Stimulated activated CD8-positive, alpha-beta memory T cell treated with anti-CD3 and anti-CD28 coated beads, Interleukin-15, amount 100 ng/mL, for 24 hours (primary cell): ENCODE measurements at regions not wholly inside any gene's neighbourhood (a gene's known extent, or its start where the extent isn't known, plus 50 kb on each side); places are given as distances from the start of the nearest gene placed in this dataset.

Experiments
- DNase-seq: peaks from one replicate; pipeline ENCODE4 v3.0.0-alpha.2; 2020; ENCODE audit warnings: low read depth

DNA sequence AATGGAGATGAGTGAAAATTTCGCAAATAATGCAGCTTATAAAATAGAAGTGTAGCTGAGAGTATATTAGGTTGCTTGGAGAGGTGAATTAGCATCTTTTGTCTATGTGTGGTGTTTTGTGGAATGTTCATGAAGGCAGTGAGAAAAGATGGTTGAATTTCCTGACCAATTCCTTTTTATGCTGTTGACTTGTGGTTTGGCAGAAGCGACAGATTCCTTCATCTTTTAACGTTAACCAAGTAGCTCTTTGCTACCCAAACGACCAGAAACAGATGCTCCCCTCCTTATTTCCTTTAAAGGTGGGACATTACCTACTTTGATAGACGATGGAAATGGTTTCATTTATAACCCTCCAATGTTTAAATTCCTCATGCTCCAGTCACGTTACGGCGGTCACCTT is 390.5 kb downstream of the QKI start:
- DNase-seq, result no peak

DNA sequence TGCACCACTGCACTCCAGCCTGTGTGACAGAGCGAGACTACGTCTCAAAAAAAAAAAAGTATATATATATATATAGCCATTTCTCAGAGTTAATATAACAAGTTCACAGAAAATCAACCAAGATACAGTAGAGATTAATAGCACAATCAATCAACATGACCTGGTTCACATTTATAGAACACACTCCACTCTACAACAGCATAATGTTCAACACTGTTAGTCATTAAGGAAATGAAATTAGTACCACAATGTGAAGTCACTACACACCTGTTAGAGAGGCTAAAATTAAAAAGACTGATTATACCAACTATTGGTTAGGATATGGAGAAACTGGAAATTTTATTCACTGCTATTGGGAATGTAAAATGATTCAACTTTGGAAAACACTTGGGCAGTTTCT is 387.7 kb downstream of the QKI start:
- no peak for DNase-seq

DNA sequence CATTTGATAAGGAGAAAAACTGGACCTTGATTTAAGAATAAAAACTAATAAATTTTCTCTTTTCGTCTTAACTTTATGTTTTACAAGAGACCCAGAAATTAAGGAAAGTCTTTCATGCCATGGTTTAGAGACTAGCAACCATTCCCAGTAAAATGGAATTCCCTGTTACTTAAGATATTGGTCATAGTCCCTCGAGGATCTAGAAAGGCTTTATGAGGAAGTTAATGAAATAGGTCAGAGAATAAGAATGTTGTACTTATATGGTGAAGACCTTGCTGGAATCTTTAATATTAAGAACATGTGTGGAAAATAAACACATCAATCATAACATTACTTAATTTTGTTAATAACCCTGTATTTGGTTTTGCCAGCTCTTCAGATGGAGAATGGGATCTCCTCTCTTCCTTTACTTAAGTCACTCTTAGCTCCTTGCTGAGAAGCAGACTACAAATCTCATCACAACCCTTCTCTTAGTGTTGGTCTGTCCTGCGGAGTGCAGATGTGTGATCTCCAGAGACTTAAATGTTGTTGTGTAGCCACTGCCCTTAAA is 382.9 kb downstream of the QKI start:
- DNase-seq, result no peak

DNA sequence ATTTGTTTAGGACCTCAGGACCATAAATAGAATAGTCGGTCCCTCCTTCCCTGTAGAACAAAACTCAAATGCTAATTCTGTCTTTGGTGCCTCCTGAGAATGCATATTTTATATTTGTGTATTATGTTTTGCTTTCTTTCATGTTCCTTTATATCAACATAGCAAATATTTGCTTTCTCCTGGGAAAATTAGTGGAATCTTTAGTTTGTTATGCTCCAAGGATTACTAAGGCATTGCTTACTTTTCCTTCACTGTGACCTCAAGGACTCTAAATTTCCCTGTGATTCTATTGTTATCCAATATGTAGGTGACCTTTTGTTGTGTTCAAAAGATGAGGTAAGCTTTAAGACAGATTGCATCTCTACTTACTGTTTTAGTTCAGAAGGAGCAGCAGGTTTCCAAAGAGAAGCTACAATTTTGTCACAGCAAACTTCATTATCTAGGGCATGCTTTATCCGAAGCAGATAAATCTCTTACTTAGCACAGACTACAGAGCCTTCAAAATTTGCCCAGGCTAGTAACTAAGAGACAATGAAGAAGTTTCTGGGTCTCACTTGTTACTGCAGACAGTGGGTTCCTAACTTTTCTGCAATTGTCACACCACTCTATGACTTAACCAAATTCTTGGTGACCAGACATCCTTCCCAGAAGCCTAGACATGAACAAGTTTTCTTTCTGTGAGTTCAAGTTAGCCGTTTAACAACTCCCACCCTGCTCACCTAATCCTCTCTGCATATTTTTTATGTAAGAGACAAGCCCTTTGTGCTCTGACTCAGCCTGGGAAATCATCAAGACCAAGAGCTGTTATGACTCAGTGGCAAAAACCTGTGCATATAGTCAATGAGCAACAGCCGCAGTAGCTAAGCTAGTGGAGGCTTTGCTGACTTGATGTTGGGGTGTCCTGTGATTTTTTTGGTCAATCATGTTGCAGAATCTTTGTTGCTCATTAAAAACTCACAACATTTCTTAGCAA is 378.8 kb downstream of the QKI start:
- DNase-seq, result no peak

DNA sequence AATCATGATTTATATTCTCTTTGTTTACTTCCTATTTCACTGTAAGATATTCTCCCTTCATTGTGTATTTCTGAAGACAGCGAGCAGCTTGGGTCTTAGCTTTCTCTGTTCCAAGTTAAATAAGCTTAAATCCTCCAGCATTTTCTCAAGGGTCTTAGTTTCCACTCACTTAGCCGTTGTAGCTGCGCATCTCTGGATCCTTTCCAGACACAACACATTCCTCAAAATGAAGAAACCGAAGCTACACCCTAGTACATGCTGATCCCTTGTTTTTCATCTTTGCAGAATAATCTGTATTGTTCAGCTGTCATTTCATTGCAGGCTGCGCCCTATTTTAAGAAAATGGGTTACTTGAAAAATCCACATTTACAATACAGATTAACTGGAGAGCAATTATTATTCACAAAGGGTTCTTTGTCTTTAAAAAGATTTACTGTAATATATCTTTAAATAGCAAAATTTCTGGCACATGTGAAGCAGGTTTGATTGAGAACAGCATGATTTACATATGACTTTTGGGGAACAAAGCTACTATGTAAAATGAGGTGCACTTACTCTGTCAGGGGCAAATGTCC is 375.8 kb downstream of the QKI start:
- DNase-seq, result no peak

DNA sequence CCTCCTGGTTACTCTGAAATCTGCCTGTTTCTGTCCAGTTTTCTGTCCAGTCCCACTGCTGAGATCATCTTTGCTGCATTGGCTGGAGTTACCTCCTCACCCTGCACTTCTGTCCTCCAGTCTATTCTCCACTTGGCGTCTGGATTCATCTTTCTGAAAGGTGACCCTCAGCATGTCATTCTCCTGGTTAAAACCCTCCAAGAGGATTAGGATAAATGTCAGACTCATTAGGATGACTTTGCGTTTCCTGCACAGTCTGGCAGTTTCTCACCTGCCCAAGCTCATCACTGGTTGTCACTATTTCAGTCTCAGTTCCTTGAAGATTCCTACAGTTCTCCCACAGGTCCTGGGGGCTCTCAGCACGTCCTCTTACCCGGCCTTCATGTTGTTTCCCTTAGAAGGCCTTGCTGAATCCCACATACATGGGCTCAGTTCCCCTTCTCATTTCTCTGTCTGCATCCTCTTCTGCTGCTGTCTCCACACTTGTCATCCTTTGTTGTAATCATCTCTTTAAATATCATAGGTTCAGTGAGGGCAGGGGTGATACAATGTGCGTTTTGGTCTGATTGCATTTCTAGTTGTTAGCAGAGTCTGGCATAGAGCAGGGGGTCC is 374.8 kb downstream of the QKI start:
- DNase-seq, result no peak

DNA sequence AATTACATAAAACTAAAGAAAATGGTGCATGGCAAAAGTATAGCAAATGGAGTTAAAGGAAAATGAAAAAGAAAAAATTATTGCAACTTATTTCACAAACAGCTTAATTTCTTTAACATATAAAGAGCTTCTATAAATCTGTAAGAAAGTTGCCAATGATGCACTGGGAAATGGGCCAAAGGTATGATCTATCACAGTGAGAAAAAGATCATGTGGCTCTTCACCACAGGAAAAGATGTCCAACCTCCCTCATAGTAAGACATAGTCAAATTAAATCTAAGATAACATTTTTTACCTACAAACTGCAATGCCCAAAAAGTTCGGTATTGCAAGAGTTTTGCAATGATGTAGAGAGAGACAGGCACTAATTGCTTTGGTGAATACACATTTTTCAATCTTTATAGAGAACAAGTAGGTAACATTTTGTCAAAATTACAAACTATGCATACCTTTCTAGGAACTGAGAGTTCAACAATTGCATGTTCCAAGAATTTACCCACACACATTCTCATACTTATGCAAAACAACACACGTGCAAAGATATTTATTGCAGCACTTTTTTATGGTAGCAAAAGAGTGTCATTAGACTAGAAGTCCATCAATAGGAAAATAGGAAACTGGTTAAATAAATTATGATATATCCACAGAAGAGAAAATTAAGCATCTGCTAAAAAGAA is 372.6 kb downstream of the QKI start:
- DNase-seq, result no peak

DNA sequence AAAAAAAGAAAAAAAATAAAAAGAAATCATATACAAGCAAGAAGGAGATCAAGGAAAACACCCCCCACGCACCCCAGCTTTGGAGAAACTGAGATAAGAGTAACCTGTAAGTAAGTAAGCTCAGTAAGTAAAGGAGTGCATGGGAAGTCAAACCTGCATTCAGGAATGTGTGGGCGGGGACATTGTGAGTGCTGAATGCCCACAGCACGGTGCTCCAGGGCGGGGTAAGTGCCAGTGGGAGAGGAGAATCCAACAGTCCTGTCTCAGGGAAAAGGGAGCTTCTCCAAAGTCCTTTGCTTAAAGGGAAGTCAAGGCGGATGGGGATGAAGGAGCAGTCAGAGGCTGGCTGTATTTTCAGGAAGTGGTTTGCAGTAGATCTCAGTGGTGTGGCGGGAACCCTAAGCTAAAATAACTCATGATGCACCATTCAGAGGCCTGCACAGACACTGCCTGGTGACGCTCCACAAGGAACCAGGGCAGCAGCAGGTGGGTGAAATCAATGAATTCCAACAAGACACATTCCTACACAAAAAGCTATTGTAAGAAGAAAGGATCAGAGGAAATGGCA is 368.0 kb downstream of the QKI start:
- DNase-seq, result no peak

DNA sequence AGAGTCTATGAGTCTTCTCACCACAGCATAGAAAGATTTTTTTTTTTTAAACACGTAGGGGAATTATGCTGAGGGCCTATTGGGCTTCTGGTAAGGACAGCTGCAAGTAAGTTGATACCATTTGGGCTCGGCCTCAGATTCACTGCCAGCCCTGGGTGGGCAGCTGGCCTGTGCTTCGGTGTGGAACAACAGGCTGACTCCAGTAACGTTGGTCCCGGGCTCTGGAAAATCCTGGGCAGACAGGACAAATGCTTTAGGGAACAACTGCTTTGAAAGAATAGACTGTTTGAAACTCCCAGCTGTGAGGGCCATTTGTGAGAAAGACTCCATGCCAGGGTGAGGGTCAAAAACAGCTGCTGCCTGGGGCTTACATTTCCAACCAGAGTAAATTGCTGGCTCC is 366.5 kb downstream of the QKI start:
- DNase-seq, result no peak

DNA sequence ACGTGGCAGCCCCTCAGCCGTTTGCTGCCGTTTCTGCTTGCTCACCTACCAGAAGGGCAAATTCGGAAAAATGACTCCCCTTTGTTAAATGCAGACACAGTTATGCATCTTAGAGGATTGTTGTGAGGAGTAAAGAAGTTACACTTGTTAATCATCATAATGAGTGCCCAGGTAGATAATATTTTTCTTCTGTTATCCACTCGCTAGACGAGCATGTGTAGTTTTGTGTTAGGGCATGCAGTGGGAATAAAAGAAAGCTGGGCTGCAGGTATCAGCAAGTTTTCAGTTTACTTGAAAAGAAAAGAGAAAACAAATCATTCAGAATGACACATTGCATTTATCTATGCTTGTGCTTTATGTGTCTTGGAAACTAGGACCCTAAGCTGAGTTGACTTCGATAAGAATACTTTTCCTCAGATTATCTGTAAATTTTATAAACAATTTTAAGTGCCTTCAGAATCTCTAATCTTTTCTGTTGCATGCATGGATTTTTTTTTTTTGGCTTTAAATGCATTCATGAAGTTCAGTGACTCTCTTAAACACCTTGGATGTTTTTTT is 365.3 kb downstream of the QKI start:
- no peak for DNase-seq

DNA sequence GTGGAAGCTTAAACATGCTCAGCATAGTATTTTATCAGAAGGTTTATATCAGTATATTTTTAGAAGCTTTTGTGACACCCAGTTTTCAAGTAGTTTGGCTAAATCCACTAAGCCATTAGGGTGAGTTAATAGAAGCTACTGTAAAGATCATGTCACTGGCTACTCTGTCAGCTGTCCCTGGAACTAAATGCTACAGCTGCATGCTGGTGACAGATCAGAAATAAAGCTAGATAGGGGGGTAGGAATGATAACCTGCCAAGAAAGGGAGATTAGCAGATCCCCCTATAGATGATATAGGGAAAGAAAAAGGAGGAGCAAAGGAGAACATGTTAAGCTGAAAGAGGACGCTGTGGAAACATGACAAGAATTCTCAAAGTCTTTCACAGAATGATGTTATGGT is 363.2 kb downstream of the QKI start:
- no peak for DNase-seq

DNA sequence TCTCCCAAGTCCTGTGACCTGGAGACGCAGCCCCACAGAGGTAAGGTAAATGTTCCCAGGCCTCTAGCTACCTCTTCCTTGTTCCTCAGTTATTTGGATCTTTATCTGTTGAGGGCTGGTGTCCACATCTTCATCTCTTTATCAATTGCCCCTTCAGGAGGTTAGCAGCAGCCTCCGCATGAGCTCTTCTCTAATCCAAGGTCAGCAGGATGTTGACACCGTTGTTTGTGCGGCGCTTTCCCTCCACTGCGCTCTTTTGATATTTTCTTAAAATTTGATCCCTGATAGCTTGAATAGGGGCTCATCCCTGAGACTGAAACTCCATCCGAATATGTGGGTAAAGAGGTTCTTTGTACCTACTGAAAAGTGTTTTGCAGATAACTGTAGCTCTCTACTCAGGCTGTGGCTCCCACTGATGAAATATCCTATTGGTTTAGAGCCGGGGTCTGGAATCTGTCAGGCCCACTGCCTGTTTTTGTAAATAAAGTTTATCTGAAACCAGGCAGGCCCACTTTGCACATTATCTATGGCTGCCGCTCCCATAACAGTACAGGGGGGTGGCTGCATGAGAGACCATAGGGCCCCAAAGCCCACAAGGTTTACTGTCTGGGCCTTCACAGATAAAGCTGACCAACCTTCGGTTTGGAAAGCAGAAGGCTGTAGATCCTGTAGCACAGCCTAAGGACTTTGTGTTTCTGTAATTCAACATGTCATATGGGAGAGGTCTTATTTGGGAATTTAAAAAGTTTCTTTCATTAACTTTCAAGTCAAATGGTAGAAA is 362.6 kb downstream of the QKI start:
- no peak for DNase-seq

DNA sequence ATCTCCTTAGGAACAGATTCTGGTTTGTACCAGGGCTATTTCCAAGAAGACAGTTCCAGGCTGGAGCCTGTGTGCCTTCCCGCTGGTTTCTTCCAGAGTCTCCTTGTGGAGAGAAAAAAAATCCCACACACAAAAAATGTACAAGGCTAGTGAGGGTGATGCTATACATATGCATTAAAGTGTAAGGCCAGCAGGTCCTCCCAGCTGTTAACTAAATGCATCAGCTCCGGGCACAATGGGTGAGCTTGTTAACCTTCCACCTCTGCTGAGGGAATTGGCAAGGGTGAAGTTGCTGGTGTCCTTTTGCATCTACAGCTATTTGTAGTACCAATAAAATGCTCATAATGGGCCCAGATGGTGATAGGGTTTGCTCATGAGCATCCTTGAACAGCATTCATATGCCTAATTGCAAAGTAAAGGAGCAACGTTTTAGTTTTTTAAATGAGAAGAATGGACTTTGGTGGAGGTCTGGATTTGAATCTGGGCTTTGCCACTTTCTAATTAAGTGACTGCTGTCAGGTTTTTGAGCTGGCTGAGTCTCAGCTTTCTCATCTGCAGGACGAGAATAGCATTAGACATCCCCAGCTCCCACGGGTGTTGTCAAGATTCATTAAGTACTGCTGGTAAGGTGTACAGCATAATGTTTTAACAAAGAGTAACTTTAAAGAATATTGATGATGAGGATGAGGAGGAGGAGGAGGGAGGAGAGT is 361.8 kb downstream of the QKI start:
- no peak for DNase-seq

DNA sequence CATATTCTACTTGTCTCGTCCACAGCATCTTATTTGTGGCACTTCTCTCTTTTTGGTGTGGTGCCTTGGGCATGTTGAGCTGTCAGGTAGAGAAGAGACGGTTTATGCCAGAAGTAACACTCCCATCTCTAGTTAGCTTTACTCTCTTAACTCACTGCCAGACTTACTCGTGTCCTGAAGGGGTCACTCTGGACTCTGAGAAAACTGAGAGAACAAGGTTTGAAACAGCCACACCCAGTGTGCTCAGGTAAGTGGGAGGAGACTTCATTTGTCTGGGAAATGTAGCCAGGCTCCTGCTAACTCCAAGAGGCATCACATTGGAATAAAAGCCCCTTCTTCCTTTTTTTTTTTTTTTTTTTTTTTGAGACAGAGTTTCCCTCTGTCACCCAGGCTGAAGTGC is 360.8 kb downstream of the QKI start:
- no peak for DNase-seq

DNA sequence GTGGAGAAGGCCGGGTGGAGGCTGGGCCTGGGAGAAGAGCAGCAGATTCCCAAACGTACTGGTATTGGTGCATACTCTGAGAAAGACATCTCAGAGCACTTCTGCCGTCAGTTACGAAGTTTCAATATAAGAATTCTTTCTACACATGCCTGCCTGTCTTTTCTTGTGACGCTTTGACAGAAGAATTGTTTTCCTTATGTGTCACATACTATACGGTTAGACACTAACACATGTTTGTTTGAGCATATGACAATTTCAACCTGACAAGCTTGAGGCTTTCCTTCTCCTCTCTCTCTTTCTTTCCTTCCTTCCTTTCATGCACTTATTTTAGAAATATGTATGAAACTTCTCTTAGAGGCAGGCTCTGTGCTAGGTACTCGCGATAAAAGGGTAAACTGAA is 360.0 kb downstream of the QKI start:
- DNase-seq, result no peak

DNA sequence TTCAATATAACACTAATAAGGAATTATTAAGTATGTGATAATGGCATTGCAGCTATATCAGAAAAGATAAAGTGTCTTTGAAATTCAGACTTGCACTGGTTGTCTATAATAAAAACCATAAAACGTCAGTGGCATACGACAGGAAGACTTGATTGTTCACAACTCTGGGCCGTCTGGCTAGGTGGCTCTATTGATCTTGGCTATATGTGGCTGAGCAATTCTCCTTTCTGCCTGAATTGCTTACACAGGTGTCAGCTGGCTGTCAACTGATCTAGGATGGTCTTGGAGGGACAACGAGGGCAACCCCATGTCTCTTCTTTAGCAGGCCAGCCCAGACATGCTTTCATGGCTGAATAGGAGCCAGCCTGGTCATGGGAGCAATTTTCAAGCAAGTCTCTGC is 359.1 kb downstream of the QKI start:
- DNase-seq, result no peak

DNA sequence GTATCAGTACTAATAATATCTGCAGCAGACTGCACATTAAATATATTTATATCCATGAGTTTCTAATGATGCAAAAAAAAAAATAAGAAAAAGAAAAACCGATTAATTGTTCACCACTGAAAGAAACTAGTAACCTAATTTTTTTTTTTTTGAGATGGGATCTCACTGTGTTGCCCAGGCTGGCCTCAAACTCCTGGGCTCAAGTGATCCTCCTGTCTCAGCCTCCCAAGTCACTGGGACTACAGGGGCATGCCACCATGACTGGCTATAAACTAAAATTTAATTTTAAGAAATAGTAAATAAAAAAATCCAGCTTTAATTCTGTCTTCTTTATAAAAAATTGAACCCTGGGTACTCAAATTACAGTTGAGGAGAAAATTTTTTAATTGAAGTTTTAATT is 358.2 kb downstream of the QKI start:
- DNase-seq, result no peak

DNA sequence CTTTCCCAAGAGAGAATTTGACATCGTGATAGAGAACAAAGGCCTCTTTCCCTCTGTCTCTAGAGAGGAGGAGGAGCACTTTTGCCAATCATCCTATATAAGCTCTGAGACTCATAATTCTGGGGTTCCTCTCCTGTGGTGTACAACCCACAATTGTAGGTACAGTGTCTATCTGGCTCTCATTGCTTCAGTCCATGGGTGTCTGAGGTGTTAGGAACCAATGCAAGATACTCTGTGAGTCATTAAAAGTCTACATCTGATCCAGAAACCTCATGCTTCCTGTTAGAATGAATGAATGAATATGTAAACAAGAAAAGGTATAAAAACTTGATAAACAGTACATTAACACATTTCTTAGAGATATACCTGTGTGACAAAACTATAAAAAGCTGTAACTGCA is 356.7 kb downstream of the QKI start:
- no peak for DNase-seq

DNA sequence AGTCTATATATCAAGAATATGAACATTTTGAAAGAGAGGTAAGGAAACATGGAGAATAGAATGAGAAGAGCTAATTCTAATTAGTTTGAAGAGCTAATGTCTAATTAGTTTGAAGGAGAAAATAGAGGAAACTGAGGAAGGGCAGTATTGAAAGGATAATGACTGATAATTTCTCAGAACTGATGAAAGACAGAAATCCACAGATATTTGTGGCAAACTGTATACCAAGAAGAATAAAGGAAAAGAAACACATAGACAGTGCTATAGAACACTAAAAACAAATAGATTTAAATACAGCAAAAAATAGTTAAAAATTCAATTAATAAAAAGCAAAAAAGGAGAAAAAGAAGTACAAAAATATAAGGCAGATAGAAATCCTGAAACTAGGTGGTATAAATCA is 354.4 kb downstream of the QKI start:
- no peak for DNase-seq

DNA sequence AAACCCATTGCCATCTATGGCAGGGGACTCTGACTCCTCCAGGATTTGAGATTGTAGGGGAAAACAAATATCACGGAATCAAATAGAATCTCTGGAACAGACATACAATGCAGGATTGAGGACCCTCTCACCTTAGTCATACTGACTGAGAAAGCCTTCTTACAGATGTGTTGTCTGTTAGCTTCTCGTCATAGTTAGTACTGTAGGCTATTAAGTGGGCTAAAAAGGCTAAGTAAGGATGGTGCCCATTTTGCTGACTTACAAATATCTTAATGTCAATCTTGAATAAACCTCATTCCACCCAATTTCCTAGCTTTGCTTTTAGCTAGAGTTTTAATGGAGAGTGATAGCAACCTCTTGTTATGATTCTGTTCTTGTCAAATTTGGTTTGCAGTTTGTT is 352.4 kb downstream of the QKI start:
- no peak for DNase-seq
